Thoracic aorta (tissue), 2 donors: ENCODE measurements at regions not wholly inside any gene's neighbourhood (a gene's known extent, or its start where the extent isn't known, plus 50 kb on each side); places are given as distances from the start of the nearest gene placed in this dataset.

Experiments used
- ATAC-seq: fragments of 150-250 bp; one replicate; pipeline ENCODE4 v1.8.0; 2017; ENCODE audit warnings: low read depth; ENCODE audit not compliant: insufficient number of reproducible peaks, low FRiP score
- DNase-seq: peaks from one replicate; pipeline ENCODE4 v3.0.0-alpha.2; 2020; ENCODE audit warnings: low spot score
- H3K27ac ChIP-seq, 2 donors: fragments of 200-600 bp; sonication (generic); 1 replicate in 1 of 2; 2 replicates in 1 of 2; pipeline ENCODE4 v1.5.1; 2016; ENCODE audit warnings: mild to moderate bottlenecking in 2 of 2, moderate library complexity in 2 of 2
- H3K27me3 ChIP-seq: fragments of 200-600 bp; sonication (generic); replicated peaks from 2 replicates; pipeline ENCODE4 v1.6.0; 2016; ENCODE audit warnings: mild to moderate bottlenecking; ENCODE audit not compliant: insufficient read depth
- H3K36me3 ChIP-seq: fragments of 200-600 bp; sonication (generic); one replicate; pipeline ENCODE4 v1.5.1; 2016
- H3K4me1 ChIP-seq, 2 donors: fragments of 200-600 bp; sonication (generic); 1 replicate in 1 of 2; 2 replicates in 1 of 2; pipeline versions ENCODE4 v1.5.1 to v1.6.0; 2016; ENCODE audit warnings: low read depth in 2 of 2, mild to moderate bottlenecking in 1 of 2; ENCODE audit not compliant: control insufficient read depth in 1 of 2
- H3K4me3 ChIP-seq: fragments of 200-600 bp; sonication (generic); 2 replicates; pipeline ENCODE4 v1.5.1; 2016; ENCODE audit warnings: mild to moderate bottlenecking
- H3K9me3 ChIP-seq: fragments of 200-600 bp; sonication (generic); 2 replicates; pipeline ENCODE4 v1.5.1; 2016
- CTCF ChIP-seq: fragments of 200-600 bp; sonication (generic); IDR thresholded peaks from one replicate; pipeline ENCODE4 v1.5.1; 2019; ENCODE audit warnings: antibody characterized with exemption

GRCh38 chr12:107311682-107312081, 218.3 kb upstream of the CRY1 start:
- no peak for ATAC-seq
- H3K27me3 ChIP-seq = no peaks in the 10 kb centered on the region
- H3K4me3 ChIP-seq = no peak overlapping the region

GRCh38 chr12:107317751-107318555, 224.6 kb upstream of the CRY1 start:
- no peak for TF ChIP-seq CTCF
- Histone ChIP-seq H3K9me3 (no peaks in the 10 kb centered on the region), H3K4me3 (peak overlapping the region; percentile 55), H3K4me1 (peaks cover 0 to 35% of the 10 kb centered on the region in 2 donors), H3K36me3 (no peaks in the 10 kb centered on the region), H3K27me3 (no peaks in the 10 kb centered on the region), H3K27ac (no peak overlapping the region)
- ATAC-seq = no peak
- no peak for DNase-seq

More at GRCh38 chr12:107311682-107312081, 218.3 kb upstream of the CRY1 start:
- no peaks in the 10 kb centered on the region for H3K4me1 ChIP-seq
- DNase-seq = no peak
- no peaks in the 10 kb centered on the region for H3K9me3 ChIP-seq
- no peak overlapping the region for H3K27ac ChIP-seq
- H3K36me3 ChIP-seq = no peaks in the 10 kb centered on the region
- TF ChIP-seq CTCF = no peak

GRCh38 chr12:107318556-107318805, 225.1 kb upstream of the CRY1 start:
- Histone ChIP-seq H3K4me1 (peaks cover 0 to 35% of the 10 kb centered on the region in 2 donors), H3K27me3 (no peaks in the 10 kb centered on the region)
- no peak for DNase-seq

GRCh38 chr12:107318806-107319532, 225.6 kb upstream of the CRY1 start:
- H3K27me3 ChIP-seq = no peaks in the 10 kb centered on the region
- DNase-seq (no peak), ATAC-seq (no peak)
- H3K9me3 ChIP-seq = no peaks in the 10 kb centered on the region
- no peak overlapping the region for H3K27ac ChIP-seq
- H3K36me3 ChIP-seq = no peaks in the 10 kb centered on the region
- peaks cover 0 to 35% of the 10 kb centered on the region in 2 donors for H3K4me1 ChIP-seq
- TF ChIP-seq CTCF = no peak
- H3K4me3 ChIP-seq = peak overlapping the region; percentile 55

More at GRCh38 chr12:107318556-107318805, 225.1 kb upstream of the CRY1 start:
- H3K9me3 ChIP-seq = no peaks in the 10 kb centered on the region
- no peak for ATAC-seq
- no peak overlapping the region for H3K27ac ChIP-seq
- peak overlapping the region; percentile 55 for H3K4me3 ChIP-seq
- no peaks in the 10 kb centered on the region for H3K36me3 ChIP-seq
- TF ChIP-seq CTCF = no peak

- no peak for TF ChIP-seq CTCF
- Histone ChIP-seq H3K9me3 (no peaks in the 10 kb centered on the region), H3K27ac (no peak overlapping the region), H3K4me3 (peak overlapping the region; percentile 55), H3K36me3 (no peaks in the 10 kb centered on the region), H3K4me1 (peaks cover 0 to 35% of the 10 kb centered on the region in 2 donors), H3K27me3 (no peaks in the 10 kb centered on the region)
- DNase-seq = no peak
- no peak for ATAC-seq
Observed at GRCh38 chr12:107319533-107320032, 226.2 kb upstream of the CRY1 start.
